Common myeloid progenitor, CD34-positive (primary cell): ENCODE measurements at regions not wholly inside any gene's neighbourhood (a gene's known extent, or its start where the extent isn't known, plus 50 kb on each side); places are given as distances from the start of the nearest gene placed in this dataset.

Experiments used
- CTCF ChIA-PET: fragments of 350-600 bp; sonication (Branson Sonifier 250); formaldehyde crosslinking; loops from one replicate; lab custom pipeline; 2021; ENCODE audit warnings: antibody characterized with exemption; lab: Charles Lee
- POLR2A ChIA-PET: fragments of 350-600 bp; sonication (Branson Sonifier 250); formaldehyde crosslinking; loops from one replicate; lab custom pipeline; 2021; ENCODE audit warnings: antibody characterized with exemption; lab: Charles Lee
- DNase-seq, 3 donors: peaks; one replicate each; pipeline versions ENCODE4 v3.0.0 to v3.0.0-alpha.2; 2013
- H3K27ac ChIP-seq, 2 experiments: 1 replicate in 1 of 2; 2 replicates in 1 of 2; pipeline ENCODE4 v1.7.0; 2013; ENCODE audit warnings: inconsistent platforms in 2 of 2, low read length in 2 of 2, mild to moderate bottlenecking in 2 of 2, low read depth in 1 of 2, moderate library complexity in 1 of 2; ENCODE audit not compliant: severe bottlenecking in 2 of 2, insufficient read depth in 1 of 2, poor library complexity in 1 of 2
- H3K27me3 ChIP-seq, 5 experiments: replicated peaks in 2 of 5; 1 replicate in 3 of 5; 2 replicates in 2 of 5; pipeline versions ENCODE4 v1.6.1 to v1.7.0; 2013; ENCODE audit warnings: low read length in 4 of 5, mild to moderate bottlenecking in 2 of 5, moderate library complexity in 2 of 5, inconsistent platforms in 1 of 5; ENCODE audit not compliant: insufficient read depth in 5 of 5, control insufficient read depth in 4 of 5
- H3K36me3 ChIP-seq, 4 experiments: 1 replicate in 2 of 4; 2 replicates in 2 of 4; pipeline versions ENCODE4 v1.6.1 to v1.7.0; 2013; ENCODE audit warnings: low read length in 3 of 4, control low read depth in 1 of 4, mild to moderate bottlenecking in 1 of 4; ENCODE audit not compliant: control insufficient read depth in 4 of 4, insufficient read depth in 4 of 4
- H3K4me1 ChIP-seq, 4 experiments: 1 replicate in 3 of 4; 2 replicates in 1 of 4; pipeline versions ENCODE4 v1.6.1 to v1.7.1; 2013; ENCODE audit warnings: low read length in 3 of 4, mild to moderate bottlenecking in 3 of 4, control low read depth in 1 of 4, inconsistent platforms in 1 of 4, moderate library complexity in 1 of 4; ENCODE audit not compliant: control insufficient read depth in 4 of 4, insufficient read depth in 4 of 4; ENCODE audit errors: control extremely low read depth in 1 of 4
- H3K4me3 ChIP-seq, 7 experiments: 1 replicate in 4 of 7; 2 replicates in 3 of 7; pipeline versions ENCODE4 v1.5.1 to v1.7.0; 2013; ENCODE audit warnings: mild to moderate bottlenecking in 7 of 7, low read length in 6 of 7, moderate library complexity in 6 of 7, inconsistent platforms in 2 of 7, low read depth in 2 of 7, control low read depth in 1 of 7; ENCODE audit not compliant: insufficient read depth in 4 of 7, control insufficient read depth in 1 of 7; ENCODE audit errors: extremely low read depth in 1 of 7
- H3K9me3 ChIP-seq, 5 experiments: 1 replicate in 4 of 5; 2 replicates in 1 of 5; pipeline versions ENCODE4 v1.6.1 to v1.7.1; 2013; ENCODE audit warnings: low read length in 4 of 5, mild to moderate bottlenecking in 2 of 5, inconsistent platforms in 1 of 5, low read depth in 1 of 5, moderate library complexity in 1 of 5; ENCODE audit not compliant: control insufficient read depth in 4 of 5, insufficient read depth in 2 of 5; ENCODE audit errors: control extremely low read depth in 1 of 5
- WGBS: methylation state at CpG from one replicate; pipeline ENCODE4 v1.1.5; 2013; ENCODE audit not compliant: insufficient coverage; 5-methylcytosine and 5-hydroxymethylcytosine counted together

- ChIA-PET CTCF (no interaction called here), POLR2A (no interaction called here)
These were observed 99.0 kb upstream of the ZNF536 start for GRCh38 chr19:30273184-30273583.

GRCh38 chr19:30274987-30275386 is 97.2 kb upstream of the ZNF536 start:
- H3K9me3 ChIP-seq, result peaks cover 0 to 16% (median 8%) of the 10 kb centered on the region in 5 experiments
- H3K36me3 ChIP-seq, result no peaks in the 10 kb centered on the region
- ChIA-PET POLR2A (no interaction called here), CTCF (no interaction called here)
- peaks cover 0 to 47% (median 8%) of the 10 kb centered on the region in 5 experiments for H3K27me3 ChIP-seq
- H3K4me3 ChIP-seq, result no peak overlapping the region
- no peaks in the 10 kb centered on the region for H3K4me1 ChIP-seq
- no peak overlapping the region for H3K27ac ChIP-seq
- DNase-seq, result no peak
- WGBS, result 86% methylated on average over 1 of the region's 3 CpGs

More at GRCh38 chr19:30273184-30273583, 99.0 kb upstream of the ZNF536 start:
- H3K9me3 ChIP-seq, result peaks cover 0 to 16% (median 5%) of the 10 kb centered on the region in 5 experiments
- H3K4me3 ChIP-seq, result no peak overlapping the region
- H3K27me3 ChIP-seq, result peaks cover 2 to 49% (median 7%) of the 10 kb centered on the region in 5 experiments
- H3K27ac ChIP-seq, result no peak overlapping the region
- no peaks in the 10 kb centered on the region for H3K36me3 ChIP-seq
- WGBS, result 57% methylated on average over 1 of the region's 2 CpGs
- DNase-seq, result no peak
- no peaks in the 10 kb centered on the region for H3K4me1 ChIP-seq

GRCh38 chr19:30276011-30276882 is 95.9 kb upstream of the ZNF536 start:
- no peak for DNase-seq
- Histone ChIP-seq H3K27me3 (peaks cover 0 to 56% (median 8%) of the 10 kb centered on the region in 5 experiments), H3K9me3 (peaks cover 0 to 16% (median 8%) of the 10 kb centered on the region in 5 experiments), H3K4me3 (no peak overlapping the region), H3K27ac (no peak overlapping the region), H3K4me1 (no peaks in the 10 kb centered on the region), H3K36me3 (no peaks in the 10 kb centered on the region)
- POLR2A ChIA-PET, result no interaction called here
- CTCF ChIA-PET, result no interaction called here
- WGBS, result 44% methylated on average over 5 of the region's 11 CpGs

GRCh38 chr19:30276883-30277280 is 95.3 kb upstream of the ZNF536 start:
- DNase-seq, result no peak
- Histone ChIP-seq H3K4me1 (no peaks in the 10 kb centered on the region), H3K27me3 (peaks cover 0 to 59% (median 8%) of the 10 kb centered on the region in 5 experiments), H3K27ac (no peak overlapping the region), H3K36me3 (no peaks in the 10 kb centered on the region), H3K4me3 (no peak overlapping the region), H3K9me3 (peaks cover 0 to 16% (median 8%) of the 10 kb centered on the region in 5 experiments)
- 91% methylated on average over 2 of the region's 3 CpGs for WGBS
- ChIA-PET CTCF (no interaction called here), POLR2A (no interaction called here)

GRCh38 chr19:30277941-30278881 is 94.0 kb upstream of the ZNF536 start:
- Histone ChIP-seq H3K27ac (no peak overlapping the region), H3K4me1 (no peaks in the 10 kb centered on the region), H3K9me3 (peaks cover 0 to 5% (median 4%) of the 10 kb centered on the region in 5 experiments), H3K36me3 (no peaks in the 10 kb centered on the region), H3K27me3 (peaks cover 0 to 70% (median 11%) of the 10 kb centered on the region in 5 experiments), H3K4me3 (no peak overlapping the region)
- ChIA-PET CTCF (interaction anchor here (0.6 kb wide), 1 partner anchor 307 kb away, joined by 3 read pairs; no protein-coding TSS in a partner anchor), POLR2A (no interaction called here)
- DNase-seq, result no peak
- WGBS, result 84% methylated on average over 11 of the region's 16 CpGs

GRCh38 chr19:30278882-30279254 is 93.3 kb upstream of the ZNF536 start:
- WGBS, result 96% methylated on average over 3 of the region's 9 CpGs
- CTCF ChIA-PET, result no interaction called here
- peaks cover 0 to 4% (median 0%) of the 10 kb centered on the region in 5 experiments for H3K9me3 ChIP-seq

More at GRCh38 chr19:30278882-30279254, 93.3 kb upstream of the ZNF536 start:
- Histone ChIP-seq H3K4me3 (no peak overlapping the region), H3K36me3 (no peaks in the 10 kb centered on the region), H3K27ac (no peak overlapping the region), H3K27me3 (peaks cover 0 to 72% (median 13%) of the 10 kb centered on the region in 5 experiments), H3K4me1 (no peaks in the 10 kb centered on the region)
- POLR2A ChIA-PET, result no interaction called here
- DNase-seq, result no peak
